Activated CD4-positive, alpha-beta memory T cell treated with anti-CD3 and anti-CD28 coated beads, Interleukin-2, amount 10 ng/mL, durations not matched to agents 7 days and 5 days (primary cell): ENCODE measurements at regions not wholly inside any gene's neighbourhood (a gene's known extent, or its start where the extent isn't known, plus 50 kb on each side); places are given as distances from the start of the nearest gene placed in this dataset.
A peak's percentile ranks its signal among the peaks of the same experiment; 100 is the strongest.

Experiments
- CTCF ChIA-PET: fragments of 350-600 bp; sonication (Branson Sonifier 250); formaldehyde crosslinking; loops from one replicate; lab custom pipeline; 2021; ENCODE audit warnings: antibody characterized with exemption, inconsistent platforms; lab: Charles Lee
- POLR2A ChIA-PET: fragments of 350-600 bp; sonication (Branson Sonifier 250); formaldehyde crosslinking; loops from one replicate; lab custom pipeline; 2021; ENCODE audit warnings: antibody characterized with exemption; lab: Charles Lee
- DNase-seq: peaks from one replicate; pipeline ENCODE4 v3.0.0-alpha.2; 2020
- H3K27ac Mint-ChIP-seq: one replicate; pipeline ENCODE4 v1.8.0; 2021; ENCODE audit warnings: mild to moderate bottlenecking, mixed read lengths
- H3K27me3 Mint-ChIP-seq: one replicate; pipeline ENCODE4 v1.8.0; 2021; ENCODE audit warnings: mixed read lengths
- H3K36me3 Mint-ChIP-seq: one replicate; pipeline ENCODE4 v1.8.0; 2021; ENCODE audit warnings: low read depth, mixed read lengths
- H3K4me1 Mint-ChIP-seq: one replicate; pipeline ENCODE4 v1.8.0; 2021; ENCODE audit warnings: mixed read lengths
- H3K4me3 Mint-ChIP-seq: one replicate; pipeline ENCODE4 v1.8.0; 2021; ENCODE audit warnings: mild to moderate bottlenecking, mixed read lengths
- H3K9me3 Mint-ChIP-seq: one replicate; pipeline ENCODE4 v1.8.0; 2021; ENCODE audit warnings: mixed read lengths

DNA sequence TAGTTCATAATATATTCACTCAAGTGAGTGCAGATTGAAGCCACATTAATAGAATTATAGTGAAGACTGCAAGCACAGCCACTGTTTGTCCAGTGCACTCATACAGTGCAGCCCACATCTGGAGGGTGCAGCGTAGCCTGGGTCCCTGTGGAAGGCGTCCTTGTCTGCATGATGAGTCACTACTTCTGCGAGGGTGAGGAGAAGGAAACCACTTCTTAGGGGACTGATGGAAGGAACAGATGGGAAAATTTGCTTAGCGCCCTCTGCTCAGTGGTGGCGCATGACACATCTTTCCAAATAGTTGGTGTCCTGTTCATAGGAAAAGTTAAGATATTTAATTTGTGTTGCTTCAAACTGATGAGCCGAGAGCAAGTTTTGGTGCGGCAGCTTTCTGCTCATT is 330.4 kb upstream of the SMIM21 start:
- H3K27me3 Mint-ChIP-seq = no peaks in the 10 kb centered on the region
- POLR2A ChIA-PET = no interaction called here

DNA sequence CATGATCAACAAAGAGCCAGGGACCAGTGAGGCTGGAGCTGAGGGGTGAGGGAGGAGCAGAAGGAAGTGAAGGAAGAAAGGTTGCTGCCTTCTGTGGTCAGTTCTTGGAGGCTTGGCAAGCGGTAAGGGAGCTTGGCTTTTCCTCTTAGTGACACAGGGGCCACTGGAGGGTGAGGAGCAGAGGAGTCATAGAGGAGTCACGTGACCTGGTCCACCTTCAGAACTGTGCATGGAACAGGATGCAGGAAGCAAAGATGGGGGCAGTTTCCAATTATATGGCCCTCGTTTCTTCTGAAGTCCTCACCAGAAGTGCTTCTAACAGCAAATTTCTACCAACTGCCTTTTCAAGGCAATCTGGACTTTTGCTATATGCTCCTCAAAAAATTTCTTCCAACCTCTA is 326.9 kb upstream of the SMIM21 start:
- Mint-ChIP-seq H3K4me3 (no peak overlapping the region), H3K4me1 (no peaks in the 10 kb centered on the region), H3K9me3 (no peaks in the 10 kb centered on the region), H3K27ac (no peak overlapping the region), H3K27me3 (no peaks in the 10 kb centered on the region), H3K36me3 (no peaks in the 10 kb centered on the region)
- no peak for DNase-seq
- ChIA-PET CTCF (no interaction called here), POLR2A (no interaction called here)

More for the DNA sequence above, 330.4 kb upstream of the SMIM21 start:
- Mint-ChIP-seq H3K27ac (no peak overlapping the region), H3K36me3 (no peaks in the 10 kb centered on the region), H3K4me1 (no peaks in the 10 kb centered on the region), H3K4me3 (no peak overlapping the region), H3K9me3 (no peaks in the 10 kb centered on the region)
- CTCF ChIA-PET = no interaction called here
- no peak for DNase-seq

DNA sequence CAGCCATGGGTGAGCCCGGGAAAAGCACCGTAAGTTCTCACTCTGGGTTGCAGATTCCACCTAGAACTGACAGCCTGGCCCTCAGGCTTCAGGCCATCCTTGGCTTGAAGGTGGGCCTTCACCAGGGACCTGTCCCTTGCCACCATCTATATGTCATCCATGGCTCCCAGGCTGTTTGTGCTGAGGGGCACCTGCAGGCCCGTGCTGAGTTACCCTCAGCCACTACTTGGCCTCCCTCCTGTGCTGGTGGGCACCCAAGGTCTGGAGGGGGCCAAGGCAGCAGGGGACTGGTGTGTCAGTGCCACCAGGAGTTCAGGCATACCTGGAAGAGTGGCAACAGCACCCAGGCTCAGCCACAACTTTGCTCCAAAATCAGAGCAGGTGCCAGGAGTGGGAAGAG is 326.2 kb upstream of the SMIM21 start:
- ChIA-PET CTCF (no interaction called here), POLR2A (no interaction called here)
- Mint-ChIP-seq H3K4me3 (no peak overlapping the region), H3K4me1 (no peaks in the 10 kb centered on the region), H3K9me3 (no peaks in the 10 kb centered on the region), H3K27me3 (no peaks in the 10 kb centered on the region), H3K27ac (no peak overlapping the region), H3K36me3 (no peaks in the 10 kb centered on the region)
- no peak for DNase-seq

DNA sequence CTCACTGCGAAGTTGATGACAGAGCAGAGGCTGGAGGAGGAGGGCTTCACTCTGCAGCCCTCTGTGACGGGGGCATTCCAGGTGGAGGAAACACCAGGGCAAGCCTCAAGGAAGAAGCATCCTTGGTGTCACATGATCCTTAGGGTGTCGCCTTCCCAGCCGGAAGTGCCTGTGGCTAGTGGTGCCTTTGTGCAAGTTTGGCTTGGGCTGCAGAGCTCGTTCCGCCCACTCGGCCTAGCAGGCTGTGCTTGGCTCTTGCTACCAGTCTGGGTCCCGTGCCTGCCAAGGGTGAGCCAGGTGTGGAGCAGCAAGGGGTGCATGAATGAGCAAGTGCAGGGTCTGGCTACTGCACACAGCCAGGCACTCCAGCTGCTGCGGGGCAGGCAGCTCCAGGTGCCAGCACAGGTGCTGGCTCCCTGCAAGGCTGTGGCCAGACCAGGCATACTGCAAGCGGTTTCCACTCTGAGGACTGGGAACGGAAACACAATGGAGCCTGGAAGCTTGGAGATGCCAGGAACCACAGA is 325.3 kb upstream of the SMIM21 start:
- H3K4me1 Mint-ChIP-seq = no peaks in the 10 kb centered on the region
- H3K9me3 Mint-ChIP-seq = no peaks in the 10 kb centered on the region
- H3K36me3 Mint-ChIP-seq = no peaks in the 10 kb centered on the region
- ChIA-PET CTCF (no interaction called here), POLR2A (no interaction called here)
- H3K27me3 Mint-ChIP-seq = no peaks in the 10 kb centered on the region
- no peak for DNase-seq
- H3K4me3 Mint-ChIP-seq = no peak overlapping the region
- H3K27ac Mint-ChIP-seq = no peak overlapping the region

DNA sequence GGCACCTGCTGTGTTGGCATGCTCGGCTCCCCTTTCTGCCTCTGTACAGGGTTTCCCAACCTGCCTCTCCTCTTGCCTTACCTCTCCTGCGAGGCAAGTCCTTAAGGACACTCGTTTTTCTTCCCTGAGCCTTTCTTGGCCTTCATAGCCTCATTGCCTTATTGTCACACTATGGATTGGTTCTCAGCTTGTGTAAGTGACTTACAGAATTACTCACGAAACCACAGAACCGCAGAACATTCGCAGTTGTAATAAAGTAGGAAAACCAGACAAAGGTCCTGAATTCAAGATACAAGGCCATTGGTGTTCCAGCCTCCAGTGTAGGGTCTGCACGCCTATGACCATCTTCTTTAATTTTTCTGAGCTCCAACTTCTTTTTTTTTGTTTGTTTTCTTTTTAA is 317.6 kb upstream of the SMIM21 start:
- no peaks in the 10 kb centered on the region for H3K9me3 Mint-ChIP-seq
- no peaks in the 10 kb centered on the region for H3K36me3 Mint-ChIP-seq
- H3K27ac Mint-ChIP-seq = no peak overlapping the region
- no peak for DNase-seq
- POLR2A ChIA-PET = no interaction called here
- H3K27me3 Mint-ChIP-seq = no peaks in the 10 kb centered on the region
- no peak overlapping the region for H3K4me3 Mint-ChIP-seq
- H3K4me1 Mint-ChIP-seq = no peaks in the 10 kb centered on the region
- CTCF ChIA-PET = no interaction called here

DNA sequence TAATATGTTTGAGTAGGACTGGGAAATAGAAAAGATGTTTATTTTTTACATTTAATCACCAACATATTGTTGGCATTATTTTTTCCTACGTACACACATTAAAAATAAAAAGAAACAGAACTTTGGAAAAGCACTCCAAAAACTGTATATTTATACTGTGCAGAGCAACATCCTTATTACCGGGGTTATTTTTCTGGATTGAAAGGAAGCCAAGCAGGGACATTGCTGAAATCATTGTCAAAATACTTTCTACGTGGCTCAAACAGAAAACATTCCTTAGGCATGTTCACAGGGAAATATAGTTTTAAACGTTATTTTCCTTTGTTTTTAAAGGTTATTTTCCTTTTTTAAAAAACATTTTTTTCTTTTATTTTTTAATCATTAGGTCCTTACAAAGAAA is 315.0 kb upstream of the SMIM21 start:
- no peak overlapping the region for H3K4me3 Mint-ChIP-seq
- POLR2A ChIA-PET = no interaction called here
- no peaks in the 10 kb centered on the region for H3K9me3 Mint-ChIP-seq
- no peak for DNase-seq
- CTCF ChIA-PET = no interaction called here
- H3K27me3 Mint-ChIP-seq = no peaks in the 10 kb centered on the region
- H3K4me1 Mint-ChIP-seq = no peaks in the 10 kb centered on the region
- H3K27ac Mint-ChIP-seq = no peak overlapping the region
- H3K36me3 Mint-ChIP-seq = no peaks in the 10 kb centered on the region

DNA sequence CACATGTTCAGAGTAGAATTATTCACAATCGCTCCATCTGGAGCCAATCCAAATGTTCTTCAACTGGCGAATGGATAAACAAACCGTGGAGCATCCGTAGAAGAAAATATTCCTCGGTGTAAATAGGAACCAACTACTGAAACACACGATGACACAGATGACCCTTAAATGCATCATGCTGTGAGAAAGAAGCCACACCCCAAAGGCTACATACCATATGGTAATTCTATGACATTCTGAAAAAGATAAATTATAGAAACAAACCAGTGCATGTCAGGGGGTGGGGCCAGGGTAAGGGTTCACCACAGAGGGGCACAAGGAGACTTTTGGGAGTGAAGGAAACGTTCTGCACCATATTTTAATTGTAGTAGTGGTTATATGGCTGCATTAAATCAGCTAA is 312.2 kb upstream of the SMIM21 start:
- DNase-seq = no peak
- CTCF ChIA-PET = no interaction called here
- Mint-ChIP-seq H3K9me3 (no peaks in the 10 kb centered on the region), H3K4me3 (no peak overlapping the region), H3K27ac (no peak overlapping the region), H3K4me1 (no peaks in the 10 kb centered on the region), H3K27me3 (no peaks in the 10 kb centered on the region), H3K36me3 (no peaks in the 10 kb centered on the region)
- POLR2A ChIA-PET = no interaction called here

DNA sequence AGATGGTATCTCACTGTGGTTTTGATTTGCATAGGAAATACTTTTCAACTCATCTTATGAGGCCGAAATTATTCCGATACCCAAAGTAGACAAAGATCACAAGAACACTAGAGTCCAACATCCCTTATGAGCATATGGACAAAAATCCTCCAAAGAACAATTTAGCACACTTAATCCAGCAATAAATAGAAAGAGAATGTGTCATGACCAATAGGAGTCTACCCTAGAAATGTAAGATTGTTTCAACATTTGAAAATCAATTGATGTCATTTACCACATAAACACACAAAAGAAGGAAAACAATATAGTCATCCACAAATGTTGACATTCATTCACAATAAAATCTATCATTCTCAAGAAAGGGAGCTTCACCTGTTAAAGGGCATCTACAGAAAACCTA is 307.8 kb upstream of the SMIM21 start:
- H3K4me1 Mint-ChIP-seq = no peaks in the 10 kb centered on the region
- H3K27ac Mint-ChIP-seq = no peak overlapping the region
- H3K4me3 Mint-ChIP-seq = no peak overlapping the region
- no peaks in the 10 kb centered on the region for H3K27me3 Mint-ChIP-seq
- POLR2A ChIA-PET = no interaction called here
- DNase-seq = no peak
- no peaks in the 10 kb centered on the region for H3K9me3 Mint-ChIP-seq
- H3K36me3 Mint-ChIP-seq = no peaks in the 10 kb centered on the region
- CTCF ChIA-PET = no interaction called here

DNA sequence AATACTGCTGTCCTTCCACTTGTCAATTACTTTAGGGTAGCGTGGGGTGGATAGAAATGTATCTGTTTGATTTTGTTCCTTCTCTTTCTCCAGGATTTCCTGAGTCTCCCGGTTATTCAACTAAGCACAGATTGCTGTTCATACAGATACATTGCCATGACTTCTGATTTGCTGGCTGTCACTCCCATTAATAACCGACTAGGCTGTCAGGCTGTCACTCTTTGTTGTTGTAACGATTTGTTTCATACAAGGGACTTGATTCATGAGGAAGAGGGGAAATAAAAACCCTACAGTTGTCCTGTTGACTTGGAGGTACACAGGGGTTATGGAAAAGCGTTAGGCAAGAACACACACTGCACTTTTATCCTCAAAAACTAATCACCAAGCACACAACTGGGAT is 302.7 kb upstream of the SMIM21 start:
- CTCF ChIA-PET = no interaction called here
- no peak for DNase-seq
- POLR2A ChIA-PET = no interaction called here
- H3K4me1 Mint-ChIP-seq = no peaks in the 10 kb centered on the region
- H3K27me3 Mint-ChIP-seq = no peaks in the 10 kb centered on the region
- H3K36me3 Mint-ChIP-seq = no peaks in the 10 kb centered on the region
- no peak overlapping the region for H3K4me3 Mint-ChIP-seq
- H3K27ac Mint-ChIP-seq = no peak overlapping the region
- no peaks in the 10 kb centered on the region for H3K9me3 Mint-ChIP-seq

DNA sequence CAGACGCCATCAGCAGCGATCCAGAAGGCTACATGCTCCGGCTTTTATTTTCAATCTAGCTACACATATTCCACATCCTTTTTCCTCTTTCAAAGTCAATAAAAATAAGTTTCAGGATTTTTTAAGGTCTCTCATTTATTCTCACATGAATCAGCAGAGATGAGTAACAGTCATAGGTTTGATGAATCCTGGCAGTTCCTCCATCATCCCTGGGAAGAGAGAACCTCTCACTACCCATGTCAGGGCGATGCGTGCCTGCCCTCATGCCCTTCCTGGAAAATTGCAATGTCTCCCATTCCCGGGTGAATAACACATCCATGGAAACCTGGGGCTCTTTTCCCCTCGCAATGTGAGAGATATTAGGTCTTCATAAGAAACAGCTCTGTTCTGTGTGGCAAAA is 301.1 kb upstream of the SMIM21 start:
- no peak overlapping the region for H3K4me3 Mint-ChIP-seq
- CTCF ChIA-PET = no interaction called here
- no peaks in the 10 kb centered on the region for H3K9me3 Mint-ChIP-seq
- H3K27ac Mint-ChIP-seq = no peak overlapping the region
- H3K36me3 Mint-ChIP-seq = no peaks in the 10 kb centered on the region
- DNase-seq = no peak
- POLR2A ChIA-PET = no interaction called here
- no peaks in the 10 kb centered on the region for H3K27me3 Mint-ChIP-seq
- H3K4me1 Mint-ChIP-seq = no peaks in the 10 kb centered on the region

DNA sequence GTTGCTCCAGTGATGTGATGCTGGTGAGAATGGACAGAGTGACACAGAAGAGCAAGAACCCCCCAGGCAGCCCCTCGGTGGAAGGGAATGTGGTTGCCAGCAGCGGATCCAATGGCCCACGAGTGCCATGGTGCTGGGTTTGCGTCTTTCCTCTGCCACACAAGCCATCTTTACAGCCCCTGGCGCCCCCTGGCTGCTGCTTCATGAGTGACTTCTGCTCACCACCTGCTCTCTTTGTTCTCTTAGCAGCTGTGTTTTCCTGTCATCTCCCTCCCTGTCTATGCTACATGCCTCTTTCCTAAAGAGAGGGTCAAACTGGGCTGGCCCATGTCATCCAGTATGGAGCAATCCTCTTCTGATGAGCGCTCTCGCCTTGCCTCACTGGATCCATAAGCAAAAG is 300.0 kb upstream of the SMIM21 start:
- ChIA-PET POLR2A (no interaction called here), CTCF (interaction anchor here (0.6 kb wide), 1 partner anchor 20 kb away, joined by 3 read pairs; no protein-coding TSS in a partner anchor)
- Mint-ChIP-seq H3K9me3 (no peaks in the 10 kb centered on the region), H3K36me3 (no peaks in the 10 kb centered on the region), H3K27ac (no peak overlapping the region), H3K4me1 (no peaks in the 10 kb centered on the region), H3K4me3 (no peak overlapping the region), H3K27me3 (no peaks in the 10 kb centered on the region)
- DNase-seq = peak; percentile 34

DNA sequence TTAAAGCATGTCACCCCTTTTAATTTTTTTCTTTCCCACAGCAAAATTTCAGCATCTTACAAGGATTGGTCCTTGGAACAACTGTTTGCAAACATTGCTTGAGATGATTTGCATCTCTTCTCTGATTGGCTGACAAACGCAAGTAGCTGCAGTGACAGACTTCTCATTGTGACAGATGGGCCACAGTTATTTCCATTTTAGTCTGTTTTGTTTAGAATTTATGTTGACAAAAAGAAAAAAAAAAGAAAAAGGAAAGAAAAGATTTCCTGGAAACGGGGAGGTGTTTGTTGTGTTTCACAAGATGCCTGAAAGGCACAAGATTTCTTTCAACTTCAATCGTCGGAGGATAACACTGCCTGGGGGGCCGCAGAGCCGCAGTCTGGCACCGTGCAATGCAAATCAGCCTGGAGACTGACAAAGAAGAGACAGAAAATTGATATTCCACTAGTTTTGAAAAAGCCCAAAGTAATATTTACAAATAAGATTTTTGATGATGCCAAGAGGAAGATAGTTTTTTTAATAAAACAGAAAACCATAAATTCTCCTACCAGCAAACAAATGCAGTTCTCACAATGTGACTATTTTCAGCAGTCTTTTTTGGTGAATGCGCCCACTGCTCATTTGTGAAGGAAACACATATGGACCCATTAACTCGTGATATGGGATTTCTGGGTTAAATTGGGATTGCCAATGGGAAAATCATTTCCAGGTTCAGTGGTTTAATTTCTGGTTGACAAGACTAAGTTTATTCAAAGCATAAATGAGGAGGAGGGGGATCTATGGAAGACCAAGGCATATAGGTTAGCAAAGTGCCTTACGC is 296.2 kb upstream of the SMIM21 start:
- no peaks in the 10 kb centered on the region for H3K4me1 Mint-ChIP-seq
- CTCF ChIA-PET = no interaction called here
- no peak overlapping the region for H3K27ac Mint-ChIP-seq
- no peaks in the 10 kb centered on the region for H3K36me3 Mint-ChIP-seq
- no peak overlapping the region for H3K4me3 Mint-ChIP-seq
- POLR2A ChIA-PET = no interaction called here
- H3K27me3 Mint-ChIP-seq = no peaks in the 10 kb centered on the region
- DNase-seq = no peak
- no peaks in the 10 kb centered on the region for H3K9me3 Mint-ChIP-seq

DNA sequence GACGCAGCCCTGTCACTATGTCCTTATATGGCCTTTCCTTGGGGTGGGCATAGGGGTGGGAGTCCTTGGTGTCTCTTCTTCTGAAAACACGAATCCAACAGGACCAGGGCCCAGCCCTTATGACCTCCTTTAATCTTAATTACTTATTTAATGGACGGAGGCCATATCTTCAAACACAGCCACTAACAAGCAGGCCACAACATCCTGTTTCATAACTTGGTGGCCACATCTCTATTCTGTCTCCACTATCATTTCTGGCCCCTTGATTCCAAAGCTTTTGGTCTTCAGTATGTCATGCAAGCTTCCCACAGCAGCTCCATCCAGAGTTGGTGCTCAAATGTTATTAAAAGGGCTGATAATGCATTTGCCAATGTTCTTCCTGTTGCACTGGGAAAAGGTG is 287.3 kb upstream of the SMIM21 start:
- no peak for DNase-seq
- Mint-ChIP-seq H3K9me3 (no peaks in the 10 kb centered on the region), H3K4me1 (no peaks in the 10 kb centered on the region), H3K36me3 (no peaks in the 10 kb centered on the region), H3K27ac (no peak overlapping the region), H3K4me3 (no peak overlapping the region), H3K27me3 (no peaks in the 10 kb centered on the region)
- CTCF ChIA-PET = no interaction called here
- POLR2A ChIA-PET = no interaction called here
